GM12872 (cell line): ENCODE measurements at regions not wholly inside any gene's neighbourhood (a gene's known extent, or its start where the extent isn't known, plus 50 kb on each side); places are given as distances from the start of the nearest gene placed in this dataset.

Source experiments
- TF ChIP-seq, protein P1 (sequence below): IDR thresholded peaks from 3 replicates; pipeline ENCODE4 v1.5.1; 2011; ENCODE audit warnings: low read depth, mild to moderate bottlenecking, low read length, moderate library complexity; ENCODE audit not compliant: insufficient read depth

DNA sequence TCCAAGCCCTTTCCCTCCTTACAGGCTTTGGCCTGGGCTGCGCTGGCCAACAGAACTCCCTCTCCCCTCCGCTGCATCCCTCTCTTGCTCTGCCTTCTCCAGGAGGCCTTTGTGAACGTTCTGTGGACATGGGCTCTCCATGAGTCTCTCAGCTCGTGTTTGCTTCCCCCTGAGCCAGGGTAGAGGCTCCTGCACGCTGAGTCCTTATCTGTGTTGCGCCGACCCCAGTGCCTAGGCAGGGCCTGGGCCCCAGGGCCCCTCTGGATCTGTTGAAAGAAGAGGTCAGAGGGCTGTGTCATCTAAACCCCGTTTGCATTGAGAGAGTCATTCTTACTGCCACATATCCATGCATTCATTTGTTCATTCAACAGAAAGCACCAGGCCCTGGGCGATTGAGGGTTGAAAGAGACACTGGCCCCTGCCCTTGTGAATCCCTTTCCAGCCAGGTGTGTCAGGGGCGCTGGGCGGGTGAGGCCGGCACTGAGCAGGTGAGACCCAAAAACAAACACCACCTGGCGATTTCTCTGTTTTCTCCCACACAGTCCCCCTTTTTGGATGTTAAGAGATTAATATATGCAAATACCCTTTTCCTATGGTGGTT is 111.2 kb upstream of the IER5L start:
- TF ChIP-seq, protein P1, sequence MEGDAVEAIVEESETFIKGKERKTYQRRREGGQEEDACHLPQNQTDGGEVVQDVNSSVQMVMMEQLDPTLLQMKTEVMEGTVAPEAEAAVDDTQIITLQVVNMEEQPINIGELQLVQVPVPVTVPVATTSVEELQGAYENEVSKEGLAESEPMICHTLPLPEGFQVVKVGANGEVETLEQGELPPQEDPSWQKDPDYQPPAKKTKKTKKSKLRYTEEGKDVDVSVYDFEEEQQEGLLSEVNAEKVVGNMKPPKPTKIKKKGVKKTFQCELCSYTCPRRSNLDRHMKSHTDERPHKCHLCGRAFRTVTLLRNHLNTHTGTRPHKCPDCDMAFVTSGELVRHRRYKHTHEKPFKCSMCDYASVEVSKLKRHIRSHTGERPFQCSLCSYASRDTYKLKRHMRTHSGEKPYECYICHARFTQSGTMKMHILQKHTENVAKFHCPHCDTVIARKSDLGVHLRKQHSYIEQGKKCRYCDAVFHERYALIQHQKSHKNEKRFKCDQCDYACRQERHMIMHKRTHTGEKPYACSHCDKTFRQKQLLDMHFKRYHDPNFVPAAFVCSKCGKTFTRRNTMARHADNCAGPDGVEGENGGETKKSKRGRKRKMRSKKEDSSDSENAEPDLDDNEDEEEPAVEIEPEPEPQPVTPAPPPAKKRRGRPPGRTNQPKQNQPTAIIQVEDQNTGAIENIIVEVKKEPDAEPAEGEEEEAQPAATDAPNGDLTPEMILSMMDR, result no peak

DNA sequence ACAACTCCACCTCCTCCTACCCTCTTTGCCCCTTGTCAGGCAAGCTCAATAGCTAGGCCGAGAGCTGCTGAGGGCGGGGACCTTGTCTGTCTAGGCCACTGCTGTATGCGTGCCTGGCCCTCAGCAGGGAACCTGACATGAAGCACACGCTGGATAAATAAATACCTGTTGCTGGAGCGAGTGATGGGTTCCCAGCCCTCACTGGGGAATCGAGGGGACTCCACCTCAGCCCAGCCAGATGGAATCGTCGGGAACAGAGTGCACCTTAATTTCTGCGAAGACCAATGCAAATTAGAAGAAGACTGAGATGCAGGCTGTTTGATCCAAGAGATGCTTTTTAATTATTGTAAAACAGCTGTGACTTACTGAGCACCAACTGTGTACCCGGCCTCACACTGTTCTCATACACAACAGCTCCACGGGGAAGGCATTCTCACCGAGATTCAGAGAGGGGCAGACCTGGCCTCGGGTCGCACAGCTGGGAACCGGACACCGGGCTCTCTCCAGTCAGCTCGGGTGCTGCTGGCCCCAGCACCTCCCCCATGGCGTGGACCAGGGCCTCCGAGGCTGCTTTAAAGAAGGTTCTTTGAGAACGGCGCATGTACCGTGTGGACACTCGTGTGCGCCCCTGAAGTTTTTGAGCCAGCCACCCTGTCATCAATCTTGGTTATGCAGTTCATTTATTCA is 109.7 kb upstream of the IER5L start:
- TF ChIP-seq, protein P1, result no peak

DNA sequence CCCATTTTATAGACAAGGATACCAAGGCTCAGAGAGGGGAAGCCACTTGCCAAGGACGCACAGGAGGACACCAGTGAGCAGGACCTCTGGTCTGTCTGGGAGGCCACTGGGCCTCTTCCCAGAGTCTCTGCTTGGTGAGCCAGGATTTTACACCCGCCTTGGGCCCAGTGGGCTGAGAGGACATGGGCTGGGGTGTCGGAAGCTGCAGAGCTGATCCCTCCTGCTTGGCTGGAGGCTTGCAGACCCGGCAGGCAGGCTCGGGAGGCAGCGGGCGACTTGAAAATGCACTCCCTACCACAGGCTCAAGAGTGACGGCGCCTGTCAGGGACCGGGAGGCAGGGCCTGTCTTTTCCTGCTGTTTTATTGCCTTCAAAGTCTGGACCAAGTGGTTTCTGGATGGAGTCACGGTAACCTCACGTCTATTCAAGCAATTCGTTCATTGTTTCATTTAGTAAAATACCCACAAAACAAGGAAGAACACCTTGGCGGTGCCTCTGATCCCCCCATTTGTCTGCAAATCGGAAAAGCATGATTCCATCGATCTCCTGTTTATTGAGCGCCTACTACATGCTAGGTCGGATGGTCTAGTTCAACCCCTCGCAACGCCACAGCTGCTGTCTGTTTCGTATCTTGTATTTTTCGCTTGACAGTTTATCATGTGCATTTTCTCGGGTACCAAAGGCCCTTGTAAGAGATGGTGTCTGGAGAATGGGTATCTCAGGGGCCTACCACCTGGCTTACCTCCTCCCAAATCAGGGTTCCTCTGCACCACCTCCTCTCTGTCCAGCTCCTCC is 108.1 kb upstream of the IER5L start:
- TF ChIP-seq, protein P1, result no peak

DNA sequence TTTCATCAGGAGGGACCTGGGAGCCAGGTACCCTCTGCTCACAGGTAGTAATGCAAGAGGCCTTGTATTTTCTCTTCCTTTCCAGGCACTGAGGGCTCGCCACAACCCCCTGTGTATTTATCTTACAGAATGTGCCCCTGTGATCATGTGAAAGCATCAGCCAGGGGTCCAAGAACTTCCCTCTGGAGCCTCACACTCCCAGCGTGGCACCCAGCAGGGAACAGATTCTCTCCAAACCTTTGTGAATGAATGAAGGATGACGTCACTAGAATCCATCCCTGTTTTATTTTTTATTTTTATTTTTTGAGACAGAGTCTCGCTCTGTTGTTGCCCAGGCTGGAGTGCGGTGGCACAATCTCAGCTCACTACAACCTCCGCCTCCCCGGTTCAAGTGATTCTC is 107.3 kb upstream of the IER5L start:
- TF ChIP-seq, protein P1, result no peak

DNA sequence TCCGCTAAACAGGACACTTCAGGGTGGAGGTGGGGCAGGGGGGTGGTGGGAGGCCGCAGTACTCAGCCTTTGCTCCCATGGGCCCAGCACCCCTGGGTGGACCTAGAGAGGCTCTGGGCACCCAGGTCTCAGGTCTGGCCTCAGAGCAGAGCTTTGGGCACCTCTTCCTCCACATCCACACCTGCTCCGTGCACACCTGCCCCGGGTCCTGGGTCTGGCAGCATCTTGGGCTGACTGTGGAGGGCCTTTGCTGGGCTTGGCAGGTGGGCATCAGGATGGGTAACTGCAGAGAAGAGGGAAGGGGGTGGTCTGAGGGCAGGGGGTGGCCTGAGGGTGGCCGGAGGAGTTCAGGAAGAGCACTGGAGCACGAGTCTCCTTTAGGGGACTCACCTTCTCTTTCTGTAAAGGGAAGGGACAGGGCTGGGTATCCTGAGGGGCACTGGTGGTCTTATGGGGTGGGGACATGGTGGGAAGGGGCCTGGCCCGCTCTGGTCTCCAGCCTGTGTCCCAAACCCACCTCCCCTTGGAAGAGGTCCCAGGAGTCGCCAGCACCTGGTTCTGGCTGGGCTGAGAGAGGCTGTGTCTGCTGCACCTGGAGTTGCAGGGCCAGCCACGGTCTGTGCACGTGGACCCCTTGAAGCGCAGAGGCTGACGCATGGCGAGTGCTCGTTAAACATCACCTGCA is 106.7 kb upstream of the IER5L start:
- TF ChIP-seq, protein P1, result no peak

DNA sequence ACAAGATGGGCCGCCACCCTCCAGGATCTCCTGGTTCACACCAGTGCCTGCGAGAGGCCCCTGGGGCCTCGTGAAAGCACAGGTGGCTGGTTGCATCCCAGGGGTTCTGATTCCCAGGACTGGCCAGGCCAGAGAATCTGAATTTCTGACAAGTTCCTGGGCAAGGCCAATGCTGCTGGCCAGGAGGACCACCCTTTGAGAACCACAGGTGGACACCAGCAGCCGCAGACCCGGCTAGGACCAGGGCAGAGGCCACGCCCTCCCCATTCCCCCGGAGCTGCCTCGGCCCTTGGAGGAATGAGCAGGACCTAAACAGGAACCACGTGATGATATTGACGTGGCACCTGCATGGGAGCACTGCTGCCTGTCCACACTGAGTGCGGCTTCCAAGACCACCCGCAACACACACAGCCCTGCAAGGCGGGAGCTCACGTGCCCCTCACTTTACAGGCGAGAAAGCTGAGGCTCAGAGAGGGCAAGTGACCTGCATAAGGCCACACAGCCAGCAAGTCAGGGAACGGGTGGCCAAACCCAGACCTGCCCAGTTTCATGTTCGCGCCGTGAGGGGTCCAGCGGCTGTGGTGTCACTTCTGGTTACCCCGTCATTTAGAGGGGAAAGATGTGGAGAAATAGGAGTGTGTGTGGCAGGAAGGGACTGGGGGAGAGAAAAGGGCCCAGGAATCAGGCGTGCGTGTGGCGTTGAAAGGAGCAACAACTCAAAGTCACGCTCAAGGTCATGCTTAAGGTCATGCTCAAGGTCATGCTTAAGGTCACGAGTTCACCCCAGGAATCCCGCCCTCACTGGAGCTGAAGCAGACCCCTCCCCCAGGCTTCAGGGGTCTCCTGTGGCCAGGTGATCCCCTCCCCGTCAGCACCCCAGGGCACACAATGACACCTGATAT is 105.9 kb upstream of the IER5L start:
- TF ChIP-seq, protein P1, result no peak
